NCI-H1417 treated with DMSO at 0.1 percent for 48 hours (cell line): ENCODE measurements at regions not wholly inside any gene's neighbourhood (a gene's known extent, or its start where the extent isn't known, plus 50 kb on each side); places are given as distances from the start of the nearest gene placed in this dataset.
"Not testable (repeated sequence)": the region's sequence is repeated elsewhere in the genome, so short reads cannot be mapped to it uniquely, and the experiment has no call there.

ENCODE experiments used
- DNase-seq: peaks from one replicate; lab custom pipeline; 2025; lab: John Stamatoyannopoulos, UW

GRCh38 chr5:126055348-126055729 is 367.9 kb upstream of the GRAMD2B start:
- DNase-seq = no peak

GRCh38 chr5:126056352-126056751 is 366.9 kb upstream of the GRAMD2B start:
- no peak for DNase-seq

GRCh38 chr5:126056851-126057622 is 366.2 kb upstream of the GRAMD2B start:
- DNase-seq = no peak

GRCh38 chr5:126058392-126058791 is 364.8 kb upstream of the GRAMD2B start:
- DNase-seq = not testable (repeated sequence)

- DNase-seq = no peak
Observed at GRCh38 chr5:126062398-126063221, 360.6 kb upstream of the GRAMD2B start.

GRCh38 chr5:126065061-126065460 is 358.1 kb upstream of the GRAMD2B start:
- DNase-seq = no peak

GRCh38 chr5:126066836-126067235 is 356.4 kb upstream of the GRAMD2B start:
- DNase-seq = no peak

- no peak for DNase-seq
Observed at GRCh38 chr5:126067404-126067803, 355.8 kb upstream of the GRAMD2B start.

- DNase-seq = no peak
Observed at GRCh38 chr5:126069329-126069728, 353.9 kb upstream of the GRAMD2B start.

GRCh38 chr5:126070481-126070880 is 352.7 kb upstream of the GRAMD2B start:
- no peak for DNase-seq

GRCh38 chr5:126074538-126074937 is 348.7 kb upstream of the GRAMD2B start:
- no peak for DNase-seq

GRCh38 chr5:126079266-126079665 is 343.9 kb upstream of the GRAMD2B start:
- DNase-seq = no peak

- no peak for DNase-seq
Observed at GRCh38 chr5:126081209-126081608, 342.0 kb upstream of the GRAMD2B start.

GRCh38 chr5:126093041-126093440 is 330.2 kb upstream of the GRAMD2B start:
- DNase-seq = no peak

GRCh38 chr5:126093718-126094117 is 329.5 kb upstream of the GRAMD2B start:
- no peak for DNase-seq

- DNase-seq = no peak
Observed at GRCh38 chr5:126094991-126095390, 328.2 kb upstream of the GRAMD2B start.

- no peak for DNase-seq
Observed at GRCh38 chr5:126096442-126097006, 326.7 kb upstream of the GRAMD2B start.

GRCh38 chr5:126097876-126098275 is 325.3 kb upstream of the GRAMD2B start:
- DNase-seq = no peak

GRCh38 chr5:126098330-126099017 is 324.7 kb upstream of the GRAMD2B start:
- no peak for DNase-seq

GRCh38 chr5:126099077-126099476 is 324.1 kb upstream of the GRAMD2B start:
- DNase-seq = no peak

- DNase-seq = no peak
Observed at GRCh38 chr5:126100767-126101166, 322.4 kb upstream of the GRAMD2B start.

GRCh38 chr5:126101901-126102300 is 321.3 kb upstream of the GRAMD2B start:
- DNase-seq = no peak
